WTC11 (cell line): ENCODE measurements at regions not wholly inside any gene's neighbourhood (a gene's known extent, or its start where the extent isn't known, plus 50 kb on each side); places are given as distances from the start of the nearest gene placed in this dataset.

Experiments
- ATAC-seq: fragments of 200-7000 bp; cut with Tn5 transposase; 2 replicates; pipeline ENCODE4 v1.10.0; 2021; ENCODE audit warnings: mild to moderate bottlenecking, moderate library complexity
- CTCF ChIA-PET: fragments of 300-600 bp; sonication (Branson Sonifier 250); formaldehyde crosslinking; loops from one replicate; lab custom pipeline; 2021; ENCODE audit warnings: antibody characterized with exemption; lab: Charles Lee
- POLR2A ChIA-PET: fragments of 350-600 bp; sonication (Branson Sonifier 250); formaldehyde crosslinking; loops from one replicate; lab custom pipeline; 2021; ENCODE audit warnings: antibody characterized with exemption; lab: Charles Lee
- DNase-seq: peaks from one replicate; pipeline ENCODE4 v3.0.0; 2021; ENCODE audit warnings: low spot score
- H3K27ac Mint-ChIP-seq: 2 replicates; pipeline ENCODE4 v1.8.0; 2021; ENCODE audit warnings: mixed read lengths
- H3K27me3 Mint-ChIP-seq: 2 replicates; pipeline ENCODE4 v1.8.0; 2021; ENCODE audit warnings: low read depth, mild to moderate bottlenecking, moderate library complexity, mixed read lengths
- H3K36me3 Mint-ChIP-seq: 2 replicates; pipeline ENCODE4 v1.8.0; 2021; ENCODE audit warnings: mixed read lengths
- H3K4me1 Mint-ChIP-seq: 2 replicates; pipeline ENCODE4 v1.8.0; 2022; ENCODE audit warnings: mixed read lengths
- H3K4me3 Mint-ChIP-seq: 2 replicates; pipeline ENCODE4 v1.8.0; 2021; ENCODE audit warnings: mild to moderate bottlenecking, moderate library complexity, mixed read lengths
- H3K9me3 Mint-ChIP-seq: 2 replicates; pipeline ENCODE4 v1.8.0; 2021; ENCODE audit warnings: mixed read lengths
- ARID4B ChIP-seq: sonication (generic); formaldehyde crosslinking; IDR thresholded peaks from 2 replicates; pipeline ENCODE4 v1.8.0; 2023; ENCODE audit warnings: missing genetic modification reagents, mild to moderate bottlenecking, borderline replicate concordance
- CREB1 ChIP-seq: sonication (generic); formaldehyde crosslinking; IDR thresholded peaks from 2 replicates; pipeline ENCODE4 v1.8.0; 2023; ENCODE audit warnings: mild to moderate bottlenecking, missing genetic modification reagents
- CREM ChIP-seq: sonication (generic); formaldehyde crosslinking; IDR thresholded peaks from 2 replicates; pipeline ENCODE4 v1.8.1; 2022; ENCODE audit warnings: mild to moderate bottlenecking, missing genetic modification reagents, moderate library complexity
- CTCF ChIP-seq: fragments of 200-600 bp; IDR thresholded peaks from 2 replicates; pipeline ENCODE4 v1.8.0; 2022; ENCODE audit warnings: antibody characterized with exemption
- ERG ChIP-seq: fragments of 250-450 bp; sonication (Bioruptor Pico); IDR thresholded peaks from 2 replicates; pipeline ENCODE4 v1.8.0; 2021; ENCODE audit warnings: mild to moderate bottlenecking
- ETV6 ChIP-seq: sonication (generic); formaldehyde crosslinking; IDR thresholded peaks from 2 replicates; pipeline ENCODE4 v1.8.1; 2022; ENCODE audit warnings: mild to moderate bottlenecking, missing genetic modification reagents
- FOXJ3 ChIP-seq: sonication (generic); formaldehyde crosslinking; IDR thresholded peaks from 2 replicates; pipeline ENCODE4 v1.9.0; 2021; ENCODE audit warnings: missing genetic modification reagents, mild to moderate bottlenecking, borderline replicate concordance
- FOXP4 ChIP-seq: sonication (generic); formaldehyde crosslinking; IDR thresholded peaks from 2 replicates; pipeline ENCODE4 v1.8.0; 2022; ENCODE audit warnings: mild to moderate bottlenecking, missing genetic modification reagents
- IRF1 ChIP-seq: sonication (generic); formaldehyde crosslinking; IDR thresholded peaks from 2 replicates; pipeline ENCODE4 v1.8.0; 2023; ENCODE audit warnings: missing genetic modification reagents
- IRF2 ChIP-seq: sonication (generic); formaldehyde crosslinking; IDR thresholded peaks from 2 replicates; pipeline ENCODE4 v1.8.0; 2022; ENCODE audit warnings: low read depth, missing genetic modification reagents, borderline replicate concordance
- PRRX2 ChIP-seq: fragments of 250-450 bp; sonication (Bioruptor Pico); IDR thresholded peaks from 2 replicates; pipeline ENCODE4 v1.8.0; 2021; ENCODE audit warnings: mild to moderate bottlenecking
- RORB ChIP-seq: fragments of 250-450 bp; sonication (Bioruptor Pico); IDR thresholded peaks from 2 replicates; pipeline ENCODE4 v1.9.0; 2021; ENCODE audit warnings: mild to moderate bottlenecking
- TP53 ChIP-seq: sonication (generic); formaldehyde crosslinking; IDR thresholded peaks from 2 replicates; pipeline ENCODE4 v1.8.1; 2023; ENCODE audit warnings: mild to moderate bottlenecking, missing genetic modification reagents
- USF2 ChIP-seq: sonication (generic); formaldehyde crosslinking; IDR thresholded peaks from 2 replicates; pipeline ENCODE4 v1.8.1; 2023; ENCODE audit warnings: mild to moderate bottlenecking, missing genetic modification reagents, moderate library complexity
- ZNF423 ChIP-seq: fragments of 250-450 bp; sonication (Bioruptor Pico); IDR thresholded peaks from 2 replicates; pipeline ENCODE4 v2.1.2; 2022; ENCODE audit warnings: mild to moderate bottlenecking, moderate library complexity
- TF ChIP-seq, protein P1 (sequence below): fragments of 250-450 bp; sonication (Bioruptor Pico); IDR thresholded peaks from 2 replicates; pipeline ENCODE4 v1.9.0; 2021; ENCODE audit warnings: moderate library complexity, mild to moderate bottlenecking, inconsistent platforms, borderline replicate concordance

- H3K4me3 Mint-ChIP-seq, result no peak overlapping the region
Observed at GRCh38 chr2:239629926-239630617, 229.3 kb upstream of the HDAC4 start.

More at GRCh38 chr2:239629926-239630617, 229.3 kb upstream of the HDAC4 start:
- ChIA-PET CTCF (no interaction called here), POLR2A (interaction anchor here (0.6 kb wide), 1 partner anchor 186 kb away, joined by 3 read pairs; no protein-coding TSS in a partner anchor)
- Mint-ChIP-seq H3K36me3 (no peaks in the 10 kb centered on the region), H3K27ac (no peak overlapping the region), H3K4me1 (peaks cover 18% of the 10 kb centered on the region), H3K9me3 (peaks cover 12% of the 10 kb centered on the region), H3K27me3 (no peaks in the 10 kb centered on the region)
- no peak for TF ChIP-seq CREB1 (CRISPR knock-in tag)
- no peak for TF ChIP-seq IRF2 (CRISPR knock-in tag)
- TF ChIP-seq USF2, result no peak
- TF ChIP-seq CREM (CRISPR knock-in tag), result no peak
- no peak for TF ChIP-seq IRF1 (CRISPR knock-in tag)
- no peak for TF ChIP-seq CTCF
- no peak for TF ChIP-seq ZNF423
- no peak for TF ChIP-seq TP53 (CRISPR knock-in tag)
- TF ChIP-seq ETV6 (CRISPR knock-in tag), result no peak
- no peak for TF ChIP-seq PRRX2 (CRISPR knock-in tag)
- no peak for TF ChIP-seq FOXP4
- TF ChIP-seq ERG, result no peak
- TF ChIP-seq FOXJ3, result no peak
- TF ChIP-seq, protein P1, sequence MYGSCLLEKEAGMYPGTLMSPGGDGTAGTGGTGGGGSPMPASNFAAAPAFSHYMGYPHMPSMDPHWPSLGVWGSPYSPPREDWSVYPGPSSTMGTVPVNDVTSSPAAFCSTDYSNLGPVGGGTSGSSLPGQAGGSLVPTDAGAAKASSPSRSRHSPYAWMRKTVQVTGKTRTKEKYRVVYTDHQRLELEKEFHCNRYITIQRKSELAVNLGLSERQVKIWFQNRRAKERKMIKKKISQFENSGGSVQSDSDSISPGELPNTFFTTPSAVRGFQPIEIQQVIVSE (CRISPR knock-in tag), result no peak
- TF ChIP-seq ARID4B (CRISPR knock-in tag), result no peak
- TF ChIP-seq RORB, result no peak
- DNase-seq, result no peak
- no peak for ATAC-seq
